K562 (cell line): ENCODE measurements at regions not wholly inside any gene's neighbourhood (a gene's known extent, or its start where the extent isn't known, plus 50 kb on each side); places are given as distances from the start of the nearest gene placed in this dataset.

Experiments
- POU5F1 ChIP-seq: fragments of 150-350 bp; IDR thresholded peaks from 2 replicates; pipeline ENCODE4 v1.6.1; 2014; ENCODE audit warnings: borderline replicate concordance, low read length, low read depth, mild to moderate bottlenecking; ENCODE audit not compliant: partially characterized antibody
- THAP7 ChIP-seq: fragments of 250-450 bp; sonication (Bioruptor Pico); IDR thresholded peaks from 2 replicates; pipeline ENCODE4 v1.5.0; 2021
- XRCC4 ChIP-seq: IDR thresholded peaks from one replicate; pipeline ENCODE4 v1.6.1; 2011; ENCODE audit not compliant: insufficient read depth, insufficient read length; ENCODE audit errors: extremely low read depth
- ZNF274 ChIP-seq: IDR thresholded peaks from 2 replicates; pipeline ENCODE4 v1.6.1; 2011; ENCODE audit warnings: low read depth, mild to moderate bottlenecking, low read length, moderate library complexity, borderline replicate concordance

GRCh38 chr1:229017091-229017490 lies 253.8 kb upstream of the RAB4A start:
- TF ChIP-seq XRCC4 (no peak), THAP7 (no peak), ZNF274 (no peak), POU5F1 (no peak)
